ENCODE measurements at regions not wholly inside any gene's neighbourhood (a gene's known extent, or its start where the extent isn't known, plus 50 kb on each side); places are given as distances from the start of the nearest gene placed in this dataset.
"Not testable (repeated sequence)": the region's sequence is repeated elsewhere in the genome, so short reads cannot be mapped to it uniquely, and the experiment has no call there.

DNA sequence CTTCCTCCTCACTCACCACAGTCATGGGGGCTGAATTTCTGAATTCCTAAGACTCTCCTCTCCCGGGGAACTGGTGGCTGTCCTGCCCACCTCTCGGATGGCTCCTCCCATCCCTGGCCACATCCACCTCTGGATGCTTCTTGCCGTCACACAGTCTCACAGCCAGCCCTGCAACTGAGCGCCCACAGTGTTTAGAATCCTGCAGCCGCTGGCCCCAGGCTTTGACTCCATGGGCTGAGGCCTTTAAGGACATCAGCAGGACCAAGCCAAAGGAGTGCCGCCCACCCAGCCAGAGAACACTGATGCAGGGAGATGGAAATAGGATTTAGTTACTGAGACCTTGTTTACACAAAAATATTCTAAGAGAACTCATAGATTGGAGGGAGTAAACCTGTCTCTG is 299.3 kb upstream of the WSB1 start:
- TF ChIP-seq ILF3 (IDR thresholded peaks at IDR 0.05; ENCODE audit: borderline replicate concordance); SP1 (CRISPR knock-in tag; IDR thresholded peaks at IDR 0.05): not testable (repeated sequence)

Measured in K562 (cell line).